IgD-negative memory B cell (primary cell): ENCODE measurements at regions not wholly inside any gene's neighbourhood (a gene's known extent, or its start where the extent isn't known, plus 50 kb on each side); places are given as distances from the start of the nearest gene placed in this dataset.
"Not testable (repeated sequence)": the region's sequence is repeated elsewhere in the genome, so short reads cannot be mapped to it uniquely, and the experiment has no call there.

Experiments used
- H3K27ac Mint-ChIP-seq, 3 donors: one replicate each; pipeline ENCODE4 v1.8.0; 2020 to 2022; ENCODE audit warnings: mild to moderate bottlenecking in 3 of 3, mixed read lengths in 3 of 3, moderate library complexity in 1 of 3
- H3K27me3 Mint-ChIP-seq: one replicate; pipeline ENCODE4 v1.8.0; 2021; ENCODE audit warnings: mixed read lengths
- H3K36me3 Mint-ChIP-seq: one replicate; pipeline ENCODE4 v1.8.0; 2020; ENCODE audit warnings: mild to moderate bottlenecking, mixed read lengths
- H3K4me1 Mint-ChIP-seq, 3 donors: one replicate each; pipeline ENCODE4 v1.8.0; 2020 to 2022; ENCODE audit warnings: mixed read lengths in 3 of 3, mild to moderate bottlenecking in 1 of 3
- H3K4me3 Mint-ChIP-seq, 4 donors: one replicate each; pipeline ENCODE4 v1.8.0; 2020 to 2022; ENCODE audit warnings: mild to moderate bottlenecking in 4 of 4, mixed read lengths in 4 of 4, moderate library complexity in 3 of 4
- H3K9me3 Mint-ChIP-seq, 3 donors: one replicate each; pipeline ENCODE4 v1.8.0; 2020 to 2021; ENCODE audit warnings: mixed read lengths in 3 of 3, mild to moderate bottlenecking in 1 of 3

DNA sequence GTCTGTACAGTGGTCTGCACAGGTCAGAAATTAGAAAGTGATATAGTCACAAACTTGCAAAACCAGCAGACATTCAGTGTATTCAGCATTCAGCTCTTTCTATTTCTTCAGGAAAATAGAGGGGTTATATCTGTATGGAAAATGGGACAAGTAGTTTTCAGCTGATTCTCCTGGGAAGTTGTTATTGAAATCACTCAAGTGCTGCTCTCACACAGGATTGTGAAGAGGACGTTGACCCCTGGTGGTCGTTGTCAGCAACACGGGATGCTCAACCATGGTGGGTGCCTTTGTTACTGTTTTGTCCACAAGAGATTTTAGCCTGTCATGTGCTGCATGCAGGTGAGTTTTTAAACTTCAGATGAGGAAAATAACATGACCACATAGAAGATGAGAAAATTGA is 981.8 kb downstream of the TMEM121 start:
- no peaks in the 10 kb centered on the region for H3K9me3 Mint-ChIP-seq
- peaks cover 4 to 22% (median 14%) of the 10 kb centered on the region in 3 donors for H3K4me1 Mint-ChIP-seq
- peak overlapping the region in 1 of 4 donors; percentile 39 for H3K4me3 Mint-ChIP-seq
- H3K27ac Mint-ChIP-seq = no peak overlapping the region
- H3K36me3 Mint-ChIP-seq = no peaks in the 10 kb centered on the region
- H3K27me3 Mint-ChIP-seq = peaks cover 26% of the 10 kb centered on the region

DNA sequence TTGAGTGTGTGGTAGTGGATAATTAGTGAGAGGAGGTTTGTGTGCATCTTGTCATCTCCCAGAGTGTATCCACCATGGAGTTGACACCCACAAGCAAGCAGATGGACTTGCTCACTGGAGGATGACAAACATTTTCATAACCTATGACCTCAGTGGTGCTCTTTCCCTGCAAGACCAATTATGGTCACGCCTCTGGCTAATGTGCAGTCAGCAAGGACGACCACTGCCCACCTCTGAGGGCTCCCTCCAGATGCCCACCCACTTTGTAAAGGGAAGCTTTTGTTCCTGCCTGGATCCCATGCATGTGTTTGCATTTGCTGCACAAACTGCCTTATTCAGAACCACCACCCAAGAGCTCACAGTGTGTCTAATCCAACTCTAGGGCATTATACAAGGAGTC is 982.8 kb downstream of the TMEM121 start:
- peaks cover 3 to 22% (median 10%) of the 10 kb centered on the region in 3 donors for H3K4me1 Mint-ChIP-seq

DNA sequence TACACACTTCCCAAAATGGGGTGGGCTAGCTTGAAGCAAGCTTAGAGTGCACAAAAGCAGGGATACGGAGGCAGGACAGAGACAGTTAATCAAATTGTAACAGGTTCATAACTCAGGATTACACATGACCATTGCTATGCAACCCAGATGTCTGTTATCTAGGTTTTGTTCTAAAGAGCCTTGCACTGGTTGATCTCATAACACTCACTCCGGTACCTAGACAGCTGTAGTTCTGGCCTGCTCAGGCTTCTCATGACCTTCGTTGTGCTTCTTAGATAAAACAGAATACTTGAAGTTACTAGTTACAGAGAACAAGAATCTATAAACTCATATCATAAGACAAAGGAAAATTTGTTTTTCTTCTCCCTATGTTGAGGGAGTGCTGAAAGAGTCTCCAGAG is 983.4 kb downstream of the TMEM121 start:
- Mint-ChIP-seq H3K4me3 (no peak overlapping the region), H3K4me1 (peaks cover 3 to 18% (median 9%) of the 10 kb centered on the region in 3 donors)

More for the DNA sequence above, 982.8 kb downstream of the TMEM121 start:
- no peaks in the 10 kb centered on the region for H3K36me3 Mint-ChIP-seq
- H3K27me3 Mint-ChIP-seq = peaks cover 24% of the 10 kb centered on the region
- H3K9me3 Mint-ChIP-seq = no peaks in the 10 kb centered on the region
- no peak overlapping the region for H3K27ac Mint-ChIP-seq
- peak overlapping the region in 1 of 4 donors; percentile 20 for H3K4me3 Mint-ChIP-seq

DNA sequence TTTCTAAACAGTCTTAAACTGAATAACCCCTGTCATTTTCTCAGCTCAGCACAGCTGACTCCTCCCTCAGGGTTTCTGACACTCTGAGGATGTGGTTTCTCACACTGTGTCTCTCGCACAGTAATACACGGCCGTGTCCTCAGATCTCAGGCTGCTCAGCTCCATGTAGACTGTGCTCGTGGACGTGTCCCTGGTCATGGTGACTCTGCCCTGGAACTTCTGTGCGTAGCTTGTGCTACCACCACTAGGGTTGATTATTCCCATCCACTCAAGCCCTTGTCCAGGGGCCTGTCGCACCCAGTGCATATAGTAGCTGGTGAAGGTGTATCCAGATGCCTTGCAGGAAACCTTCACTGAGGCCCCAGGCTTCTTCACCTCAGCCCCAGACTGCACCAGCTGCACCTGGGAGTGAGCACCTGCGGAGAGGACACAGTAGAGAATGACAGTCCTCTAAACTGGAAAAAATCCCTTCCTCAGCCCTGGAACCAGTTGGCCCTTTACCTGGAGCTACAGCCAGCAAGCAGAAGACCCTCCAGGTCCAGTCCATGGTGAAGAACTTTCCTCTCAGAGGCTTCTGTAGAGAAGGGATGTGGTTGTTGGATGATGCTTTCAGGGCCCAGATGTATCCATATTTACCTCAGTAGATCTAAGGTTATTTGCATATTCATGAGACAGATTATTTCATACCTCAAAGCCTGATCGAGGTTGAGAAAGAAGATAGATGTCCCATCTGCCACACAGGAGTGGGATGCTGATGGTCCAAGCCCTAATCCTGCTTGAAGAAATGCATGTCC is 984.8 kb downstream of the TMEM121 start:
- peaks cover 23% of the 10 kb centered on the region for H3K27me3 Mint-ChIP-seq
- peak overlapping the region in 1 of 3 donors; percentile 41 for H3K27ac Mint-ChIP-seq
- H3K4me1 Mint-ChIP-seq = peaks cover 3 to 17% (median 9%) of the 10 kb centered on the region in 3 donors
- peak overlapping the region in 2 of 4 donors; percentile 3 to 49 for H3K4me3 Mint-ChIP-seq
- H3K36me3 Mint-ChIP-seq = no peaks in the 10 kb centered on the region
- H3K9me3 Mint-ChIP-seq = peaks cover 0 to 2% (median 0%) of the 10 kb centered on the region in 3 donors

More for the DNA sequence above, 983.4 kb downstream of the TMEM121 start:
- H3K27ac Mint-ChIP-seq = no peak overlapping the region
- H3K27me3 Mint-ChIP-seq = peaks cover 23% of the 10 kb centered on the region
- no peaks in the 10 kb centered on the region for H3K36me3 Mint-ChIP-seq
- H3K9me3 Mint-ChIP-seq = no peaks in the 10 kb centered on the region

DNA sequence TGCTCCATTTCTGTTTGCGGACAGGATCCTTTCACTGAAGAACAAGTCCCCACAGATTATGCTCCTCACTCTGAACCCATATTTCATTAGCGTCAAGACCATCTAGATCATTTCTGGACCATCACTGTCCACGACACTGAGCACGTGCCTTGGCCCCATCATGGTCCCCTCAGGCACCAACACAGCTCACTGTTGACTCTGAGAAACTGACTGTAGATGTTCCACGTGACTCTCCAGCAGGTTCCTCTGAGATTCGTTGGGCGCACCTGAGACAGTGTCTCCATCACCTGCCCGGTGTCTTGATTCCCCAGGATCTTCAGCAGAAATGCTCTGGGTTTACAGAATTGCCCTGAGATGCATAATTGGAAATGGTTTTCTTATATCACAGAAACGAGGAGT is 985.4 kb downstream of the TMEM121 start:
- Mint-ChIP-seq H3K36me3 (no peaks in the 10 kb centered on the region), H3K27ac (no peak overlapping the region), H3K27me3 (peaks cover 25% of the 10 kb centered on the region), H3K4me3 (peak overlapping the region in 1 of 4 donors; percentile 3), H3K4me1 (peaks cover 3 to 14% (median 4%) of the 10 kb centered on the region in 3 donors), H3K9me3 (peaks cover 0 to 2% (median 0%) of the 10 kb centered on the region in 3 donors)

DNA sequence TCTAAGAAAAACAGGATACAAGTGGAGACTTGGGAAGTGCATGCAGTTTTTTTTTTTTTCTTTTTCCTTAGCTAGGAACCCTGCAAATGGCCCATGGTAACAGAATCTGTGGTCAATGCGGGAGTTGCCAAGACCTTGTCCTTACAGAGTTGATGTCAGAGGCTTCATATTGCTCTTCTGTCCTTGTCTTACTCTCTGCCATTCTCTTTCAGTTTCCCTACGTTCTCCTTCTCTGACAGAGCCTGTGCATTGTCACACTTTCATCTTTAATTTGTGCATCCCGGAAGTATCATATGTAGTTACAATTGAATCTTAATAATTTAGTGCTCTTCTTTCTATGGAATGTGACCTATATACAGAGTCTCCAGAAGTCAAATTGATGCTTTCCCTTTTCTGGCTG is 986.9 kb downstream of the TMEM121 start:
- H3K4me3 Mint-ChIP-seq = peak overlapping the region in 1 of 4 donors; percentile 1
- H3K27me3 Mint-ChIP-seq = peaks cover 27% of the 10 kb centered on the region
- H3K9me3 Mint-ChIP-seq = peaks cover 0 to 2% (median 0%) of the 10 kb centered on the region in 3 donors
- H3K27ac Mint-ChIP-seq = no peak overlapping the region
- H3K4me1 Mint-ChIP-seq = peaks cover 13 to 18% (median 14%) of the 10 kb centered on the region in 3 donors
- no peaks in the 10 kb centered on the region for H3K36me3 Mint-ChIP-seq

DNA sequence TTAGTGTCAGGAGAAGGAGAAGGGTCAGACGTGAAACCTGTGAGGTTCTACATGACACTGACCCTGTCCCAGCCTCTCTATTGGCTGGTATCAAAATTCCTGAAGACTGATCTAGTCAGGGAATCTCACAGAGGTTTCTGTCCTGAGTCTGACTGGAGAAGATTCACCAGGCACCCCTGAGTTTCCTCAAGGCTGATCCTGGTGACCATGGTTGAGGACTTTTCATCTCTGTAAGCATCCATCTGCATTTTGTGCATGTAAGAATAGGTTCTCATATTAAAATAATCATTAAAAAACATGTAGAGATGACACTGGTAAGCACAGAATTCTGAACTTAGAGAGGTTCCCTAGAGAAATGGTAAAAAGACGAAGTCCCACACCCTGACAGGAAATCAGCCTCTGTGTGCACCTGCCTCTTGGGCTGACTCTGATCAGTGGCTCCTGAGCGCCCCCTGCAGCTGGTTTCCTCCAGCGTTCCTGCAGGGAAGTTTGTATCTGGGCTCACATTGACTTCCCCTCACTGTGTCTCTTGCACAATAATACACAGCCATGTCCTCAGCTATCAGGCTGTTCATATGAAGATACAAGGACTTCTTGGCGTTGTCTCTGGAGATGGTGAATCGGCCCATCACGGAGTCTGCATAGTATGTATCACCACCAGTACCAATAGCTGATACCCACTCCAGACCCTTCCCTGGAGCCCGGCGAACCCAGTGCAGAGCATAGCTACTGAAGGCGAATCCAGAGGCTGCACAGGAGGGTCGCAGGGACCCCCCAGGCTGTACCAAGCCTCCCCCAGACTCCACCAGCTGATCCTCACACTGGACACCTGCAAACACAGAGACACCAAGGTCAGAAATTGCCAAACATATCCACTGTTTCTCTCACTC is 991.9 kb downstream of the TMEM121 start:
- peaks cover 0 to 2% (median 0%) of the 10 kb centered on the region in 3 donors for H3K9me3 Mint-ChIP-seq
- peaks cover 12 to 14% (median 13%) of the 10 kb centered on the region in 3 donors for H3K4me1 Mint-ChIP-seq
- H3K4me3 Mint-ChIP-seq = peak overlapping the region in 2 of 4 donors; percentile 85 to 88
- peak overlapping the region in 1 of 3 donors; percentile 35 for H3K27ac Mint-ChIP-seq
- H3K27me3 Mint-ChIP-seq = peaks cover 13% of the 10 kb centered on the region
- H3K36me3 Mint-ChIP-seq = no peaks in the 10 kb centered on the region

DNA sequence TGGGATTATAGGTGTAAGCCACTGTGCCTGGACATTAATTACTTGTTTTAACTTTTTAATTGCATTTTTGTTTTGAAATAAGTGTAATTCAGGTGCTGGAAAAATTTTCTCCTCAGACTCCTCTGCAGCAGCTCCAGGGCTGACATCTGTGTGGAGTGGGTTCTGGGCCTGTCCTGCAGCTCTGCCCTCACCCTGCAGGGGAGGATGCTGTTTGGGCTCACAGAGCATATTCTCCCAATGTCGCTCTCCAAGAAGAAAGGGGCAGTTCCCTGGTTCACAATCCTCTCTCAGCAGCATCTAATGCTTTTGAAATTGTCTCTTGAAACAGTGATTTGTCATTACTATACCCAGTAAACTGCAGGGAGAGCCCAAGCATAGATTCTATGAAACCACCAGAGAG is 995.7 kb downstream of the TMEM121 start:
- not testable (repeated sequence) for H3K36me3 Mint-ChIP-seq, H3K4me3 Mint-ChIP-seq, H3K27ac Mint-ChIP-seq, H3K27me3 Mint-ChIP-seq, H3K9me3 Mint-ChIP-seq
- H3K4me1 Mint-ChIP-seq = peaks cover 9 to 14% (median 12%) of the 10 kb centered on the region in 3 donors

DNA sequence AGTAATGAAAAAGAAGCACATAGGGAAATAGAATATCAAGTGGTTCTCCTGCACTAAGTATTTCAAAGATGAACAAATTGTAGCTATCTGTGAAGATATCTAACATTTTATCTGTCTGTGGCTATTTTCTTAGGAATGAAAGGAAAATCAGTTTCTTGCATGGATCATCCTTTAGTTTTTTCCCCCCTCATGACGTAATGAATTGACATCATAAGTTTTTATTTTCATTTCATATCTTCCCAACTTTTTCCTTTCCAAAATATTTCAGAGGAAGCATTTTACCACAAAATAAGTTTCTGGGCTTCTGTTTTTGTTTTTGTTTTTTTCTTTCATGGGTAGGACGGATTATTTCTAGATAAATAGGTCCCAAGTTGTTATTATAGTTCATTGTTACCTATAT is 996.6 kb downstream of the TMEM121 start:
- H3K9me3 Mint-ChIP-seq = no peaks in the 10 kb centered on the region
- H3K4me1 Mint-ChIP-seq = peaks cover 4 to 5% (median 5%) of the 10 kb centered on the region in 3 donors
- H3K4me3 Mint-ChIP-seq = no peak overlapping the region
- H3K27ac Mint-ChIP-seq = no peak overlapping the region
- H3K27me3 Mint-ChIP-seq = peaks cover 3% of the 10 kb centered on the region
- no peaks in the 10 kb centered on the region for H3K36me3 Mint-ChIP-seq

DNA sequence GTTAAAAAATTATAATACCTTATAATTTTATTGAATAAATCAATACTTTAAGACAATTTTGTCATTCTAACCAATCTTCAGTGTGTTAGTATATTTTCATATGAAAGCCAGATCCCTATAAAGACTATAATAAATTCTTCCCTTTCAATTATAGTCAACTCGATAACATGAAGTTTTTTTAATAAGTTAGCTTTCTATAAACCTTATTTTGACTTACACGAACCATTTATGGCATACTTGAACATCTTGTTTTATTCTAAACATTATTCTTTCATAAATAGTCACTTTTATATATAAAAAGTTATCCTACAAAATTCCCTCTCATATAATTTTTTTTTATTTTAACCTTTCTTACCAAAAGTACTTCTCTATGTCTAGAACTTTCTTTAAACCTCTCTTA is 1002.3 kb downstream of the TMEM121 start:
- no peak overlapping the region for H3K27ac Mint-ChIP-seq

DNA sequence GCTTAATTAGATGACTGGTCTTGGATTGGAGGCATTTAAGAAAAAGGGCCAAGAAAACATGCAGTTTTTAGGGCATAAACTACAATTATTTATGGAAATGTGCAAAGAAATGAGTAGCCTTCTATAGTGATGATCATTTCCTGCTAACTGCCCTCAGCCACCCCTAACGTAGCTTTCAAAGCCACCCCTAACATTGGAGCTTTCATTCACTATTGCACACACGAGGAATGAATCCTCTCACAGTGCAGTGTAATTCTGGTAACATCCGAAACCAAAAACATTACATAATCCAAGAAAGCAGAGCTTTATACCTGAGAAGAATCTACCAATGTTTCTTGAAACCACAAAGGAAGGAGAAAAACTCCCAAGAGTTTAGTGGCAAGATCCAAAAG is 1003.6 kb downstream of the TMEM121 start:
- peaks cover 10% of the 10 kb centered on the region for H3K27me3 Mint-ChIP-seq
- peak overlapping the region in 1 of 4 donors; percentile 41 for H3K4me3 Mint-ChIP-seq
- peaks cover 0 to 4% (median 2%) of the 10 kb centered on the region in 3 donors for H3K4me1 Mint-ChIP-seq
- H3K27ac Mint-ChIP-seq = no peak overlapping the region
- no peaks in the 10 kb centered on the region for H3K9me3 Mint-ChIP-seq
- no peaks in the 10 kb centered on the region for H3K36me3 Mint-ChIP-seq

More for the DNA sequence above, 1002.3 kb downstream of the TMEM121 start:
- Mint-ChIP-seq H3K4me1 (peaks cover 0 to 4% (median 2%) of the 10 kb centered on the region in 3 donors), H3K36me3 (no peaks in the 10 kb centered on the region), H3K27me3 (peaks cover 10% of the 10 kb centered on the region), H3K4me3 (no peak overlapping the region), H3K9me3 (no peaks in the 10 kb centered on the region)

DNA sequence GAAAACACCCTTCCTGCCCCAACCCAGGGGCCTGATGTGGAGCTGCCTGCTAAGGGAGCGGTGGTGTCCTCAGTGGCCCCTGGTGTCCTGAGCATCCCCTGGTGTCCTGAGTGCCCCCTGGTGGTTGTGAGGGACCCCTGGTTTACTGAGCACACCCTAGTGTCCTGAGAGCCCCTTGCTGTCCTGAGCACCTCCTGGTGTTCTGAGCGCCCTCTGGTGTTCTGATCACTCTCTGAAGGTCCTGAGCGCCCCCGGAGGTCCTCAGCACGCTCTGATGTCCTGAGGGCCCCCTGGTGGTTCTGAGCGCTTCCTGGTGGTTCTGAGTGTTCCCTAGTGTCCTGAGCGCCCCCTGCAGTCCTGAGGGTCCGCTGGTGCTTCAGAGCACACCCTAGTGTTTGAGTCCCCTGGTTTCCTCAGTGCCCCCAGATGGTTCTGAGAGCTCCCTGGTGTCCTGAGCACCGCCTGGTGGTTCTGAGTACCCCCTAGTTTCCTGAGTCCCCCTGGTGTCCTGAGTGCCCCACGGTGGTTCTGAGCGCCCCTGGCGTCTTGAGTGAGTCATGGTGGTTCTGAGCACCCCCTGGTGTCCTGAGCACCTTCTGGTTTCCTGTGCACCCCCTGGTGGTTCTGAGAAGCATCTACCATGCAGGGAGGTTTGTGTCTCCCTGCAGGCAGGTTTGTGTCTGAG is 1004.2 kb downstream of the TMEM121 start:
- peaks cover 0 to 4% (median 2%) of the 10 kb centered on the region in 3 donors for H3K4me1 Mint-ChIP-seq
- H3K4me3 Mint-ChIP-seq = peak overlapping the region in 1 of 4 donors; percentile 41
- H3K27ac Mint-ChIP-seq = no peak overlapping the region
- H3K36me3 Mint-ChIP-seq = no peaks in the 10 kb centered on the region
- H3K27me3 Mint-ChIP-seq = peaks cover 7% of the 10 kb centered on the region
- H3K9me3 Mint-ChIP-seq = no peaks in the 10 kb centered on the region

DNA sequence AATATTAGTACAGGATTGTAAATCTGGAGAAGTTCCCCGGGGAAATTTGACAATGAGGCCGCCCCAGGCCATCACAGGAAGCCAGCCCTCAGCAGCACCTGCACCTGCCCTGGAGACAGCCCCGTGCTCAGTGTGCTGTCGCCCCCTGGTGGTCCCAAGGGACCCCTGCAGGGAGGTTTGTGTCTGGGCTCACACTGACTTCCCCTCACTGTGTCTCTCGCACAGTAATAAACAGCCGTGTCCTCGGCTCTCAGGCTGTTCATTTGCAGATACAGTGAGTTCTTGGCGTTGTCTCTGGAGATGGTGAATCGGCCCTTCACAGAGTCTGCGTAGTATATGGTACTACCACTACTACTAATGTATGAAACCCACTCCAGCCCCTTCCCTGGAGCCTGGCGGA is 1011.2 kb downstream of the TMEM121 start:
- not testable (repeated sequence) for H3K9me3 Mint-ChIP-seq, H3K27me3 Mint-ChIP-seq
- H3K27ac Mint-ChIP-seq = peak overlapping the region in 2 of 3 donors; percentile 28 to 61

DNA sequence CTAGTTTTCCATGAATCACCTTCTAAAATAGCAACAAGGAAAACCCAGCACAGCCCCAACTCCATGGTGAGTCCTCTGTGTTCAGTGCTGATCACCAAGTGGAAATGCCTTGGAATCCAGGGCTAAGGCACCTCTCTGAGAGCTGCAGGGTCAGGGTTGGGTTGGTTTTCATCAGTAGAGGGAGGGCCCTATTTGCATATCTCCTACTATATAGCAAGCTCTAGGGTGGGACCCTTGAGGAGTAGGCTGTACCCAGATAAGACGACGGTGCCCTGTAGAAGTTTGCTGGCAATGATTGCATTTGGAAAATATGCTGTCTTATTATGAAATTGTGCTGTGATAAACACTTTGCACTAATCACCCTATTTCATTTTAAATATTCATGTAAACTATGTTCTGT is 1011.8 kb downstream of the TMEM121 start:
- Mint-ChIP-seq H3K9me3 (no peaks in the 10 kb centered on the region), H3K27me3 (peaks cover 7% of the 10 kb centered on the region), H3K36me3 (no peaks in the 10 kb centered on the region), H3K4me1 (peaks cover 4 to 23% (median 16%) of the 10 kb centered on the region in 3 donors), H3K4me3 (peak overlapping the region; percentile 69 to 93 (median 86)), H3K27ac (peak overlapping the region in 2 of 3 donors; percentile 28 to 61)

More for the DNA sequence above, 1011.2 kb downstream of the TMEM121 start:
- H3K36me3 Mint-ChIP-seq = not testable (repeated sequence)
- peaks cover 4 to 23% (median 16%) of the 10 kb centered on the region in 3 donors for H3K4me1 Mint-ChIP-seq
- peak overlapping the region in 2 of 4 donors; percentile 92 to 93 for H3K4me3 Mint-ChIP-seq
